Endothelial cell of umbilical vein (primary cell): ENCODE measurements at regions not wholly inside any gene's neighbourhood (a gene's known extent, or its start where the extent isn't known, plus 50 kb on each side); places are given as distances from the start of the nearest gene placed in this dataset.

Experiments
- POLR2A ChIP-seq: IDR thresholded peaks from 2 replicates; pipeline ENCODE4 v1.6.1; 2012; ENCODE audit warnings: low read depth, mild to moderate bottlenecking, control low read depth, low read length
- TF ChIP-seq, protein P1 (sequence below), 2 donors: IDR thresholded peaks; 1 replicate in 1 of 2; 2 replicates in 1 of 2; pipeline ENCODE4 v1.5.1; 2011; ENCODE audit warnings: low read length in 2 of 2, mild to moderate bottlenecking in 2 of 2, moderate library complexity in 2 of 2, control low read depth in 1 of 2, inconsistent platforms in 1 of 2, low read depth in 1 of 2; ENCODE audit not compliant: insufficient read depth in 1 of 2; ENCODE audit errors: extremely low read depth in 1 of 2

- TF ChIP-seq POLR2A = no peak
- TF ChIP-seq, protein P1, sequence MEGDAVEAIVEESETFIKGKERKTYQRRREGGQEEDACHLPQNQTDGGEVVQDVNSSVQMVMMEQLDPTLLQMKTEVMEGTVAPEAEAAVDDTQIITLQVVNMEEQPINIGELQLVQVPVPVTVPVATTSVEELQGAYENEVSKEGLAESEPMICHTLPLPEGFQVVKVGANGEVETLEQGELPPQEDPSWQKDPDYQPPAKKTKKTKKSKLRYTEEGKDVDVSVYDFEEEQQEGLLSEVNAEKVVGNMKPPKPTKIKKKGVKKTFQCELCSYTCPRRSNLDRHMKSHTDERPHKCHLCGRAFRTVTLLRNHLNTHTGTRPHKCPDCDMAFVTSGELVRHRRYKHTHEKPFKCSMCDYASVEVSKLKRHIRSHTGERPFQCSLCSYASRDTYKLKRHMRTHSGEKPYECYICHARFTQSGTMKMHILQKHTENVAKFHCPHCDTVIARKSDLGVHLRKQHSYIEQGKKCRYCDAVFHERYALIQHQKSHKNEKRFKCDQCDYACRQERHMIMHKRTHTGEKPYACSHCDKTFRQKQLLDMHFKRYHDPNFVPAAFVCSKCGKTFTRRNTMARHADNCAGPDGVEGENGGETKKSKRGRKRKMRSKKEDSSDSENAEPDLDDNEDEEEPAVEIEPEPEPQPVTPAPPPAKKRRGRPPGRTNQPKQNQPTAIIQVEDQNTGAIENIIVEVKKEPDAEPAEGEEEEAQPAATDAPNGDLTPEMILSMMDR (IDR thresholded peaks at IDR 0.05; ENCODE audit: extremely low read depth in 1 of 2, insufficient read depth in 1 of 2, low read depth in 1 of 2, low read length in 2 of 2) = no peak
These were observed 114.7 kb downstream of the TAF11L14 start for GRCh38 chr5:17748941-17749340.
